ENCODE measurements at regions not wholly inside any gene's neighbourhood (a gene's known extent, or its start where the extent isn't known, plus 50 kb on each side); places are given as distances from the start of the nearest gene placed in this dataset.

- no peak for TF ChIP-seq CTCF (IDR thresholded peaks at IDR 0.05; ENCODE audit: partially characterized antibody, unreplicated experiment)
- Mint-ChIP-seq H3K27me3 (ENCODE audit: unreplicated experiment) (no peaks in the 10 kb centered on the region), H3K4me3 (ENCODE audit: unreplicated experiment) (no peak overlapping the region), H3K27ac (ENCODE audit: unreplicated experiment) (no peak overlapping the region), H3K36me3 (ENCODE audit: unreplicated experiment) (no peaks in the 10 kb centered on the region), H3K9me3 (ENCODE audit: unreplicated experiment) (no peaks in the 10 kb centered on the region), H3K4me1 (ENCODE audit: low read depth, unreplicated experiment) (no peaks in the 10 kb centered on the region)
- DNase-seq, result no peak
Measured at GRCh38 chr1:239707615-239708014, 321.2 kb downstream of the CHRM3 start.

GRCh38 chr1:239708622-239709021 is 322.3 kb downstream of the CHRM3 start:
- no peaks in the 10 kb centered on the region for H3K4me1 Mint-ChIP-seq (ENCODE audit: low read depth, unreplicated experiment)
- H3K36me3 Mint-ChIP-seq (ENCODE audit: unreplicated experiment), result no peaks in the 10 kb centered on the region
- no peak for TF ChIP-seq CTCF (IDR thresholded peaks at IDR 0.05; ENCODE audit: partially characterized antibody, unreplicated experiment)
- no peaks in the 10 kb centered on the region for H3K9me3 Mint-ChIP-seq (ENCODE audit: unreplicated experiment)
- DNase-seq, result no peak
- no peak overlapping the region for H3K4me3 Mint-ChIP-seq (ENCODE audit: unreplicated experiment)
- no peaks in the 10 kb centered on the region for H3K27me3 Mint-ChIP-seq (ENCODE audit: unreplicated experiment)
- no peak overlapping the region for H3K27ac Mint-ChIP-seq (ENCODE audit: unreplicated experiment)

GRCh38 chr1:239711768-239712167 is 325.4 kb downstream of the CHRM3 start:
- no peaks in the 10 kb centered on the region for H3K27me3 Mint-ChIP-seq (ENCODE audit: unreplicated experiment)
- H3K4me1 Mint-ChIP-seq (ENCODE audit: low read depth, unreplicated experiment), result no peaks in the 10 kb centered on the region
- no peak overlapping the region for H3K27ac Mint-ChIP-seq (ENCODE audit: unreplicated experiment)
- no peak overlapping the region for H3K4me3 Mint-ChIP-seq (ENCODE audit: unreplicated experiment)
- H3K9me3 Mint-ChIP-seq (ENCODE audit: unreplicated experiment), result no peaks in the 10 kb centered on the region
- H3K36me3 Mint-ChIP-seq (ENCODE audit: unreplicated experiment), result no peaks in the 10 kb centered on the region
- no peak for TF ChIP-seq CTCF (IDR thresholded peaks at IDR 0.05; ENCODE audit: partially characterized antibody, unreplicated experiment)
- DNase-seq, result no peak

GRCh38 chr1:239717097-239717917 is 330.9 kb downstream of the CHRM3 start:
- no peaks in the 10 kb centered on the region for H3K9me3 Mint-ChIP-seq (ENCODE audit: unreplicated experiment)
- no peaks in the 10 kb centered on the region for H3K27me3 Mint-ChIP-seq (ENCODE audit: unreplicated experiment)
- no peaks in the 10 kb centered on the region for H3K4me1 Mint-ChIP-seq (ENCODE audit: low read depth, unreplicated experiment)
- H3K36me3 Mint-ChIP-seq (ENCODE audit: unreplicated experiment), result no peaks in the 10 kb centered on the region
- no peak for DNase-seq
- no peak overlapping the region for H3K4me3 Mint-ChIP-seq (ENCODE audit: unreplicated experiment)
- H3K27ac Mint-ChIP-seq (ENCODE audit: unreplicated experiment), result no peak overlapping the region
- TF ChIP-seq CTCF (IDR thresholded peaks at IDR 0.05; ENCODE audit: partially characterized antibody, unreplicated experiment), result no peak

GRCh38 chr1:239717918-239718184 is 331.5 kb downstream of the CHRM3 start:
- no peak overlapping the region for H3K4me3 Mint-ChIP-seq (ENCODE audit: unreplicated experiment)
- DNase-seq, result no peak
- TF ChIP-seq CTCF (IDR thresholded peaks at IDR 0.05; ENCODE audit: partially characterized antibody, unreplicated experiment), result no peak
- no peaks in the 10 kb centered on the region for H3K4me1 Mint-ChIP-seq (ENCODE audit: low read depth, unreplicated experiment)
- H3K9me3 Mint-ChIP-seq (ENCODE audit: unreplicated experiment), result no peaks in the 10 kb centered on the region
- H3K27ac Mint-ChIP-seq (ENCODE audit: unreplicated experiment), result no peak overlapping the region
- H3K27me3 Mint-ChIP-seq (ENCODE audit: unreplicated experiment), result no peaks in the 10 kb centered on the region
- H3K36me3 Mint-ChIP-seq (ENCODE audit: unreplicated experiment), result no peaks in the 10 kb centered on the region

Data from glutamatergic neuron (in vitro differentiated cells).